WTC11 (cell line): ENCODE measurements at regions not wholly inside any gene's neighbourhood (a gene's known extent, or its start where the extent isn't known, plus 50 kb on each side); places are given as distances from the start of the nearest gene placed in this dataset.

Experiments
- ATAC-seq: fragments of 200-7000 bp; cut with Tn5 transposase; 2 replicates; pipeline ENCODE4 v1.10.0; 2021; ENCODE audit warnings: mild to moderate bottlenecking, moderate library complexity
- CTCF ChIA-PET: fragments of 300-600 bp; sonication (Branson Sonifier 250); formaldehyde crosslinking; loops from one replicate; lab custom pipeline; 2021; ENCODE audit warnings: antibody characterized with exemption; lab: Charles Lee
- POLR2A ChIA-PET: fragments of 350-600 bp; sonication (Branson Sonifier 250); formaldehyde crosslinking; loops from one replicate; lab custom pipeline; 2021; ENCODE audit warnings: antibody characterized with exemption; lab: Charles Lee
- DNase-seq: peaks from one replicate; pipeline ENCODE4 v3.0.0; 2021; ENCODE audit warnings: low spot score
- H3K27ac Mint-ChIP-seq: 2 replicates; pipeline ENCODE4 v1.8.0; 2021; ENCODE audit warnings: mixed read lengths
- H3K27me3 Mint-ChIP-seq: 2 replicates; pipeline ENCODE4 v1.8.0; 2021; ENCODE audit warnings: low read depth, mild to moderate bottlenecking, moderate library complexity, mixed read lengths
- H3K36me3 Mint-ChIP-seq: 2 replicates; pipeline ENCODE4 v1.8.0; 2021; ENCODE audit warnings: mixed read lengths
- H3K4me1 Mint-ChIP-seq: 2 replicates; pipeline ENCODE4 v1.8.0; 2022; ENCODE audit warnings: mixed read lengths
- H3K4me3 Mint-ChIP-seq: 2 replicates; pipeline ENCODE4 v1.8.0; 2021; ENCODE audit warnings: mild to moderate bottlenecking, moderate library complexity, mixed read lengths
- H3K9me3 Mint-ChIP-seq: 2 replicates; pipeline ENCODE4 v1.8.0; 2021; ENCODE audit warnings: mixed read lengths
- ATF1 ChIP-seq: sonication (generic); formaldehyde crosslinking; IDR thresholded peaks from 2 replicates; pipeline ENCODE4 v1.8.1; 2023; ENCODE audit warnings: mild to moderate bottlenecking, moderate library complexity, missing genetic modification reagents
- FOXJ3 ChIP-seq: sonication (generic); formaldehyde crosslinking; IDR thresholded peaks from 2 replicates; pipeline ENCODE4 v1.9.0; 2021; ENCODE audit warnings: missing genetic modification reagents, mild to moderate bottlenecking, borderline replicate concordance
- FOXK1 ChIP-seq: sonication (generic); formaldehyde crosslinking; IDR thresholded peaks from 2 replicates; pipeline ENCODE4 v1.8.0; 2022; ENCODE audit warnings: mild to moderate bottlenecking, moderate library complexity, missing genetic modification reagents
- GABPB1 ChIP-seq: sonication (generic); formaldehyde crosslinking; IDR thresholded peaks from 2 replicates; pipeline ENCODE4 v1.8.1; 2023; ENCODE audit warnings: mild to moderate bottlenecking, missing genetic modification reagents
- KAT7 ChIP-seq: sonication (generic); formaldehyde crosslinking; IDR thresholded peaks from 2 replicates; pipeline ENCODE4 v1.8.1; 2023; ENCODE audit warnings: missing genetic modification reagents, mild to moderate bottlenecking, borderline replicate concordance
- NFE2L1 ChIP-seq: sonication (generic); formaldehyde crosslinking; IDR thresholded peaks from 2 replicates; pipeline ENCODE4 v1.8.1; 2023; ENCODE audit warnings: missing genetic modification reagents
- SMAD3 ChIP-seq: sonication (generic); formaldehyde crosslinking; IDR thresholded peaks from 2 replicates; pipeline ENCODE4 v1.8.0; 2022; ENCODE audit warnings: missing genetic modification reagents, mild to moderate bottlenecking, borderline replicate concordance
- SP1 ChIP-seq: sonication (generic); formaldehyde crosslinking; conservative IDR thresholded peaks from 2 replicates; pipeline ENCODE4 v1.8.1; 2022; ENCODE audit warnings: missing genetic modification reagents
- TCF7 ChIP-seq: sonication (generic); formaldehyde crosslinking; IDR thresholded peaks from 2 replicates; pipeline ENCODE4 v1.8.0; 2022; ENCODE audit warnings: mild to moderate bottlenecking, low read depth, missing genetic modification reagents, moderate library complexity
- ZNF138 ChIP-seq: sonication (generic); formaldehyde crosslinking; conservative IDR thresholded peaks from 2 replicates; pipeline ENCODE4 v1.8.1; 2022; ENCODE audit warnings: mild to moderate bottlenecking, moderate library complexity, missing genetic modification reagents
- ZNF263 ChIP-seq: sonication (generic); formaldehyde crosslinking; IDR thresholded peaks from 2 replicates; pipeline ENCODE4 v1.8.1; 2022; ENCODE audit warnings: low read depth, mild to moderate bottlenecking, moderate library complexity, missing genetic modification reagents
- TF ChIP-seq, protein P1 (sequence below): sonication (generic); formaldehyde crosslinking; IDR thresholded peaks from 2 replicates; pipeline ENCODE4 v1.8.0; 2022; ENCODE audit warnings: mild to moderate bottlenecking, missing genetic modification reagents
- TF ChIP-seq, protein P2 (sequence below): fragments of 250-450 bp; sonication (Bioruptor Pico); IDR thresholded peaks from 2 replicates; pipeline ENCODE4 v1.9.0; 2021; ENCODE audit warnings: moderate library complexity, mild to moderate bottlenecking, inconsistent platforms, borderline replicate concordance
- TF ChIP-seq, protein P3 (sequence below): sonication (generic); formaldehyde crosslinking; IDR thresholded peaks from 2 replicates; pipeline ENCODE4 v1.8.1; 2022; ENCODE audit warnings: low read depth, missing genetic modification reagents, borderline replicate concordance
- TF ChIP-seq, protein P4 (sequence below): sonication (generic); formaldehyde crosslinking; IDR thresholded peaks from 2 replicates; pipeline ENCODE4 v1.8.1; 2022; ENCODE audit warnings: missing genetic modification reagents, borderline replicate concordance
- TF ChIP-seq, protein P5 (sequence below): sonication (generic); formaldehyde crosslinking; IDR thresholded peaks from 2 replicates; pipeline ENCODE4 v1.8.0; 2023; ENCODE audit warnings: missing genetic modification reagents, mild to moderate bottlenecking, borderline replicate concordance

DNA sequence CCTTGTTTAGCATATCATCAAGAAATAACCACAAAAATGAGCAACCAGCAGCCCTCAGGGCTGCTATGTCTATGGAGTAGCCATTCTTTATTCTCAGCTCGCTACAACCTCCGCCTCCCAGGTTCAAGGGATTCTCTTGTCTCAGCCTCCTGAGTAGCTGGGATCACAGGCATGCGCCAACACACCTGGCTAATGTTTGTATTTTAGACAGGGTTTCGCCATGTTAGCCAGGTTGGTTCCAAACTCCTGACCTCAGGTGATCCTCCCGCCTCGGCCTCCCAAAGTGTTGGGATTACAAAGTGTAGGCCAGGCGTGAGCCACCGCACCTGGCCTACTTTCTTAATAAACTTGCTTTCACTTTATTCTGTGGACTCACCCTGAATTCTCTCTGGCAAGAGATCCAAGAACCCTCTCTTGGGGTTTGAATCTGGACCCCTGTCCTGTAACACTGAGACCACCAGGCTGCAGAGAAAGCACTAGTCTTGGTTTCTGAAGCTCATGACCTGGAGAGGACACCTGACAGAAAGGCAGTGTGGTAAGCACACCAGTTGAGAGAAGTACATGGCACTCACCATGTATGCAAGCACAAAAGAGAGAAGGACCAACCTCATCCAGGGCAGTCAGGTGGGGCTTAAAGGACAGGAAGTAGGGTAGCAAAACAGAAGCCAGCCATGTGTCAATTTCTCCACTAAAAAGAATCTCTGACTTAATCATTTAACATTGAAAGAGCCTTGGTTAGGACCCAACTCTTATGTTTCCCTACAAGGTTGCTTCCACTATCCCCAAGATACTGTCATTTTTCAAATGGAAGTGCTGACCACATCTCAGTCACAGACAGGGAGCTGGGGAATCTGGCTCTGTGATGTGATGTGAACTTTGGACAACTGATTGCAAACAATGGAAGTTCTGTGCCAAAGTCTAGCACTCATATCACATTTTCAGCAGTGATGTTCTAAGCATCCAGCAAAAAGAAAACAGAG is 97.4 kb upstream of the DST start:
- Mint-ChIP-seq H3K9me3 (no peaks in the 10 kb centered on the region; the same call in 1 of the 2 replicates), H3K27me3 (no peaks in the 10 kb centered on the region), H3K36me3 (no peaks in the 10 kb centered on the region), H3K4me3 (no peak overlapping the region), H3K4me1 (peaks cover 46% of the 10 kb centered on the region), H3K27ac (peak overlapping the region; percentile 57; the same call in 1 of the 2 replicates)
- CTCF ChIA-PET = interaction anchor here (0.6 kb wide), 1 partner anchor 28 kb away, joined by 4 read pairs; no protein-coding TSS in a partner anchor
- POLR2A ChIA-PET = no interaction called here
- no peak for DNase-seq
- no peak for ATAC-seq
- TF ChIP-seq SP1 (no peak), GABPB1 (peak; percentile 36; the same call in 1 of the 2 replicates)

DNA sequence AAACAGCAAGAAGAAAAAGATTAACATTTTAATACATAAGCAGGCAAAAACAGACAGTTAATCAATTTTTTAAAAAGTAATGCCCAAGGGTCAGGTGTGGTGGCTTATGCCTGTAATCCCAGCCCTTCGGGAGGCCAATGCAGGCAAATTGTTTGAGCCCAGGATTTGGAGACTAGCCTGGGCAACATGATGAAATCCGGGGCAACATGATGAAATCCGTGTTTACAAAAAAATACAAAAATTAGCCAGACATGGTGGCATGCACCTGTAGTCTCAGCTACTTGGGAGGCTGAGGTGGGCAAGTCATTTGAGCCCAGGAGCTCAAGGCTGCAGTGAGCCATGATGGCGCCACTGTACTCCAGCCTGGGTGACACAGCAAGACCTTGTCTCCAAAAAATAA is 94.1 kb upstream of the DST start:
- Mint-ChIP-seq H3K4me1 (peaks cover 25% of the 10 kb centered on the region), H3K4me3 (no peak overlapping the region), H3K36me3 (peaks cover 2% of the 10 kb centered on the region), H3K27ac (no peak overlapping the region), H3K27me3 (no peaks in the 10 kb centered on the region), H3K9me3 (no peaks in the 10 kb centered on the region; the same call in 1 of the 2 replicates)
- DNase-seq (no peak), ATAC-seq (no peak)
- POLR2A ChIA-PET = no interaction called here
- TF ChIP-seq GABPB1 = peak; percentile 88
- TF ChIP-seq, protein P1, sequence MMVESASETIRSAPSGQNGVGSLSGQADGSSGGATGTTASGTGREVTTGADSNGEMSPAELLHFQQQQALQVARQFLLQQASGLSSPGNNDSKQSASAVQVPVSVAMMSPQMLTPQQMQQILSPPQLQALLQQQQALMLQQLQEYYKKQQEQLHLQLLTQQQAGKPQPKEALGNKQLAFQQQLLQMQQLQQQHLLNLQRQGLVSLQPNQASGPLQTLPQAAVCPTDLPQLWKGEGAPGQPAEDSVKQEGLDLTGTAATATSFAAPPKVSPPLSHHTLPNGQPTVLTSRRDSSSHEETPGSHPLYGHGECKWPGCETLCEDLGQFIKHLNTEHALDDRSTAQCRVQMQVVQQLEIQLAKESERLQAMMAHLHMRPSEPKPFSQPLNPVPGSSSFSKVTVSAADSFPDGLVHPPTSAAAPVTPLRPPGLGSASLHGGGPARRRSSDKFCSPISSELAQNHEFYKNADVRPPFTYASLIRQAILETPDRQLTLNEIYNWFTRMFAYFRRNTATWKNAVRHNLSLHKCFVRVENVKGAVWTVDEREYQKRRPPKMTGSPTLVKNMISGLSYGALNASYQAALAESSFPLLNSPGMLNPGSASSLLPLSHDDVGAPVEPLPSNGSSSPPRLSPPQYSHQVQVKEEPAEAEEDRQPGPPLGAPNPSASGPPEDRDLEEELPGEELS (CRISPR knock-in tag) = no peak
- CTCF ChIA-PET = interaction anchor here (1.1 kb wide), 1 partner anchor 115 kb away, joined by 3 read pairs; no protein-coding TSS in a partner anchor

DNA sequence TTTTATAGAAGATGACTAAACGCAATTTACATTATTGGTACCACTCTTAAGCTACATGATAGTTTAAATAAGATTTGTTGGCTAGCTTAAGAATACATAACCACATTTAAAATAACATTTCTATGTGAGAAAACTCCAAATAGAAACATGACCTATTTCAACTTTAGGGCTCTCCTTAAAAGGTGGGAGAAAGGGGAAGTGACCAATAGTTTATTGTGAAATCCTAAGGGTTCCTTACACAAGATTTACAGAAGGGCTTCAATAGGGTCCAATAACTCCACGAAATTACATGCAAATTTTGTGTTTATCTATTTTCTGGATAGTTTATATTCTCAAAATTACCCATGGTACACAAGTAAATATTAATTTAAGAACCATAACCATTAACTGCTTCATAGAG is 91.6 kb upstream of the DST start:
- Mint-ChIP-seq H3K36me3 (peaks cover 2% of the 10 kb centered on the region), H3K4me1 (peaks cover 10% of the 10 kb centered on the region), H3K27ac (no peak overlapping the region), H3K9me3 (no peaks in the 10 kb centered on the region; the same call in 1 of the 2 replicates), H3K4me3 (no peak overlapping the region), H3K27me3 (no peaks in the 10 kb centered on the region)
- ATAC-seq (no peak), DNase-seq (no peak)
- ChIA-PET CTCF (no interaction called here), POLR2A (no interaction called here)
- TF ChIP-seq, protein P2, sequence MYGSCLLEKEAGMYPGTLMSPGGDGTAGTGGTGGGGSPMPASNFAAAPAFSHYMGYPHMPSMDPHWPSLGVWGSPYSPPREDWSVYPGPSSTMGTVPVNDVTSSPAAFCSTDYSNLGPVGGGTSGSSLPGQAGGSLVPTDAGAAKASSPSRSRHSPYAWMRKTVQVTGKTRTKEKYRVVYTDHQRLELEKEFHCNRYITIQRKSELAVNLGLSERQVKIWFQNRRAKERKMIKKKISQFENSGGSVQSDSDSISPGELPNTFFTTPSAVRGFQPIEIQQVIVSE (CRISPR knock-in tag) = no peak
- no peak for TF ChIP-seq NFE2L1 (CRISPR knock-in tag)

DNA sequence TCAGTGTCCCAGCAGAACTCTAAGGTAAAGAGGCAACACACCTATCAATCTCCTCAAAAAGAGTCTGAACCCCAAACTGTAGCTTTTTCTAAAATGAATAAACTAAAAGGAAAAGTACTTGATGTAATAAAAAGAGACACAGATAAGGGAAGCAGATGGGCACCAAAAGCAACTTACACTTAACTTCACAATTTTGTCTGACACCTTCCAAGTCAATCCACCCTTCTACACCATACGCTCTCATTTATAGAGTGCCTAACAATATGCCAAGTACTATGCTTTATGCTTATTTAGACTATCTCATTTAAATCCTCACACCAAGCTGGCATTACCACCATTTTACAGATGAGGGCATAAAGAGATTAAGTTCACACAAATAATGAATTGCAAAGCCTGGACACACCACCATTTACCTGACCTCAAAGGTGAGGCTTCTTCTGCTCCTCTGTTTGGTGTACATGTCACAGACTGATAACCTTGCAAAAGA is 90.6 kb upstream of the DST start:
- H3K27ac Mint-ChIP-seq = peak overlapping the region; percentile 80
- ATAC-seq (no peak), DNase-seq (no peak)
- no peaks in the 10 kb centered on the region for H3K27me3 Mint-ChIP-seq
- POLR2A ChIA-PET = no interaction called here
- CTCF ChIA-PET = interaction anchor here (1.0 to 1.6 kb wide), 2 partner anchors 24 to 118 kb away, joined by 3 to 4 read pairs; no protein-coding TSS in a partner anchor
- H3K4me1 Mint-ChIP-seq = peaks cover 10% of the 10 kb centered on the region
- H3K9me3 Mint-ChIP-seq = no peaks in the 10 kb centered on the region; the same call in 1 of the 2 replicates
- no peak overlapping the region for H3K4me3 Mint-ChIP-seq
- peaks cover 2% of the 10 kb centered on the region for H3K36me3 Mint-ChIP-seq
- no peak for TF ChIP-seq ATF1 (CRISPR knock-in tag)
- TF ChIP-seq FOXJ3 (CRISPR knock-in tag) = no peak
- TF ChIP-seq ZNF138 (CRISPR knock-in tag) = no peak
- TF ChIP-seq ZNF263 (CRISPR knock-in tag) = no peak
- TF ChIP-seq, protein P3, sequence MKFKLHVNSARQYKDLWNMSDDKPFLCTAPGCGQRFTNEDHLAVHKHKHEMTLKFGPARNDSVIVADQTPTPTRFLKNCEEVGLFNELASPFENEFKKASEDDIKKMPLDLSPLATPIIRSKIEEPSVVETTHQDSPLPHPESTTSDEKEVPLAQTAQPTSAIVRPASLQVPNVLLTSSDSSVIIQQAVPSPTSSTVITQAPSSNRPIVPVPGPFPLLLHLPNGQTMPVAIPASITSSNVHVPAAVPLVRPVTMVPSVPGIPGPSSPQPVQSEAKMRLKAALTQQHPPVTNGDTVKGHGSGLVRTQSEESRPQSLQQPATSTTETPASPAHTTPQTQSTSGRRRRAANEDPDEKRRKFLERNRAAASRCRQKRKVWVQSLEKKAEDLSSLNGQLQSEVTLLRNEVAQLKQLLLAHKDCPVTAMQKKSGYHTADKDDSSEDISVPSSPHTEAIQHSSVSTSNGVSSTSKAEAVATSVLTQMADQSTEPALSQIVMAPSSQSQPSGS = no peak
- TF ChIP-seq, protein P4, sequence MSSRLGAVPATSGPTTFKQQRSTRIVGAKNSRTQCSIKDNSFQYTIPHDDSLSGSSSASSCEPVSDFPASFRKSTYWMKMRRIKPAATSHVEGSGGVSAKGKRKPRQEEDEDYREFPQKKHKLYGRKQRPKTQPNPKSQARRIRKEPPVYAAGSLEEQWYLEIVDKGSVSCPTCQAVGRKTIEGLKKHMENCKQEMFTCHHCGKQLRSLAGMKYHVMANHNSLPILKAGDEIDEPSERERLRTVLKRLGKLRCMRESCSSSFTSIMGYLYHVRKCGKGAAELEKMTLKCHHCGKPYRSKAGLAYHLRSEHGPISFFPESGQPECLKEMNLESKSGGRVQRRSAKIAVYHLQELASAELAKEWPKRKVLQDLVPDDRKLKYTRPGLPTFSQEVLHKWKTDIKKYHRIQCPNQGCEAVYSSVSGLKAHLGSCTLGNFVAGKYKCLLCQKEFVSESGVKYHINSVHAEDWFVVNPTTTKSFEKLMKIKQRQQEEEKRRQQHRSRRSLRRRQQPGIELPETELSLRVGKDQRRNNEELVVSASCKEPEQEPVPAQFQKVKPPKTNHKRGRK (CRISPR knock-in tag) = no peak
- no peak for TF ChIP-seq FOXK1 (CRISPR knock-in tag)
- no peak for TF ChIP-seq SMAD3 (CRISPR knock-in tag)
- TF ChIP-seq, protein P5, sequence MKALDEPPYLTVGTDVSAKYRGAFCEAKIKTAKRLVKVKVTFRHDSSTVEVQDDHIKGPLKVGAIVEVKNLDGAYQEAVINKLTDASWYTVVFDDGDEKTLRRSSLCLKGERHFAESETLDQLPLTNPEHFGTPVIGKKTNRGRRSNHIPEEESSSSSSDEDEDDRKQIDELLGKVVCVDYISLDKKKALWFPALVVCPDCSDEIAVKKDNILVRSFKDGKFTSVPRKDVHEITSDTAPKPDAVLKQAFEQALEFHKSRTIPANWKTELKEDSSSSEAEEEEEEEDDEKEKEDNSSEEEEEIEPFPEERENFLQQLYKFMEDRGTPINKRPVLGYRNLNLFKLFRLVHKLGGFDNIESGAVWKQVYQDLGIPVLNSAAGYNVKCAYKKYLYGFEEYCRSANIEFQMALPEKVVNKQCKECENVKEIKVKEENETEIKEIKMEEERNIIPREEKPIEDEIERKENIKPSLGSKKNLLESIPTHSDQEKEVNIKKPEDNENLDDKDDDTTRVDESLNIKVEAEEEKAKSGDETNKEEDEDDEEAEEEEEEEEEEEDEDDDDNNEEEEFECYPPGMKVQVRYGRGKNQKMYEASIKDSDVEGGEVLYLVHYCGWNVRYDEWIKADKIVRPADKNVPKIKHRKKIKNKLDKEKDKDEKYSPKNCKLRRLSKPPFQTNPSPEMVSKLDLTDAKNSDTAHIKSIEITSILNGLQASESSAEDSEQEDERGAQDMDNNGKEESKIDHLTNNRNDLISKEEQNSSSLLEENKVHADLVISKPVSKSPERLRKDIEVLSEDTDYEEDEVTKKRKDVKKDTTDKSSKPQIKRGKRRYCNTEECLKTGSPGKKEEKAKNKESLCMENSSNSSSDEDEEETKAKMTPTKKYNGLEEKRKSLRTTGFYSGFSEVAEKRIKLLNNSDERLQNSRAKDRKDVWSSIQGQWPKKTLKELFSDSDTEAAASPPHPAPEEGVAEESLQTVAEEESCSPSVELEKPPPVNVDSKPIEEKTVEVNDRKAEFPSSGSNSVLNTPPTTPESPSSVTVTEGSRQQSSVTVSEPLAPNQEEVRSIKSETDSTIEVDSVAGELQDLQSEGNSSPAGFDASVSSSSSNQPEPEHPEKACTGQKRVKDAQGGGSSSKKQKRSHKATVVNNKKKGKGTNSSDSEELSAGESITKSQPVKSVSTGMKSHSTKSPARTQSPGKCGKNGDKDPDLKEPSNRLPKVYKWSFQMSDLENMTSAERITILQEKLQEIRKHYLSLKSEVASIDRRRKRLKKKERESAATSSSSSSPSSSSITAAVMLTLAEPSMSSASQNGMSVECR = no peak
- TF ChIP-seq TCF7 = no peak
- TF ChIP-seq KAT7 (CRISPR knock-in tag) = no peak
